NCI-H2081 treated with DMSO at 0.1 percent for 48 hours (cell line): ENCODE measurements at regions not wholly inside any gene's neighbourhood (a gene's known extent, or its start where the extent isn't known, plus 50 kb on each side); places are given as distances from the start of the nearest gene placed in this dataset.

Source experiments
- DNase-seq: peaks from one replicate; lab custom pipeline; 2025; lab: John Stamatoyannopoulos, UW

DNA sequence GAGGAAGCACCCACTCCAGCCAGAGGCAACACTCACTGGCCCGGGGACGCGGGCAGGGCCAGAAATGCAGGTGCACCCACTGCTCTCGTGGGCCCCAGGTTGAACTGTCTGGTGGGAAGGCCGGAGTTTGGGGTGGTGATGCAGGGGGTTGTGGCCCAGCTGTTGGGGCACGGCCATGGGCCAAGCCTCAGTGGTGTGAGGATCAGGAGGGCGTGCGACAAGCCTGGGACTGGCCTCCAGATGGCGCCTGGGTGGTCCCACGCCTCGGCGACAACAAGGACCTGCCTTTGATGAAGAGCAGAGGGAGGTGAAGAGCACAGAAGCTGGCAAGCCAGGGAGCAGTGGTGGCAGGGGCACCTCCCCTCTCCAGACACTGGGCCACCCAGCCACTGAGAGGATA lies 240.8 kb downstream of the BRD1 start:
- no peak for DNase-seq

DNA sequence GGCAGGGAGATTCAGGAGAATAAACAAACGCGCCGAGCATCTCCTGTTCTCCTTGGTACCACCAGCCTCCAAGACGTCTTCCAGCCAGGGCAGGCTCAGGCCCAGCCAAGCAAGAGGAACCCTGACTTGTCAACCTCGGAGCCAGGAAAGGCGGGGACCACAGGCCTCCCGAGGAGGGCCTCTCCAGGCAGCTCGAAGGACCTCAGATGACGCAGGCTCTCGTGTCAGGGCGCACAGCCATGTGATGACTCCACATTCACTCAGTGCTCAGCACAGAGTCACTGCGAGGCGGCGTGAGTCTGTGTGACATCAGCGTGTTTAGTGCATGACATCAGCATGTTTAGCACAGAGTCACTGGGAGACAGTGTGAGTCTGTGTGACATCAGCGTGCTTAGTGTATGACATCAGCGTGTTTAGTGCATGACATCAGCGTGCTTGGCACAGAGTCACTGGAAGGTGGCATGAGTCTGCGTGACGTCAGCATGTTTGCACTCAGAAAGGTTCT lies 241.4 kb downstream of the BRD1 start:
- DNase-seq, result no peak

DNA sequence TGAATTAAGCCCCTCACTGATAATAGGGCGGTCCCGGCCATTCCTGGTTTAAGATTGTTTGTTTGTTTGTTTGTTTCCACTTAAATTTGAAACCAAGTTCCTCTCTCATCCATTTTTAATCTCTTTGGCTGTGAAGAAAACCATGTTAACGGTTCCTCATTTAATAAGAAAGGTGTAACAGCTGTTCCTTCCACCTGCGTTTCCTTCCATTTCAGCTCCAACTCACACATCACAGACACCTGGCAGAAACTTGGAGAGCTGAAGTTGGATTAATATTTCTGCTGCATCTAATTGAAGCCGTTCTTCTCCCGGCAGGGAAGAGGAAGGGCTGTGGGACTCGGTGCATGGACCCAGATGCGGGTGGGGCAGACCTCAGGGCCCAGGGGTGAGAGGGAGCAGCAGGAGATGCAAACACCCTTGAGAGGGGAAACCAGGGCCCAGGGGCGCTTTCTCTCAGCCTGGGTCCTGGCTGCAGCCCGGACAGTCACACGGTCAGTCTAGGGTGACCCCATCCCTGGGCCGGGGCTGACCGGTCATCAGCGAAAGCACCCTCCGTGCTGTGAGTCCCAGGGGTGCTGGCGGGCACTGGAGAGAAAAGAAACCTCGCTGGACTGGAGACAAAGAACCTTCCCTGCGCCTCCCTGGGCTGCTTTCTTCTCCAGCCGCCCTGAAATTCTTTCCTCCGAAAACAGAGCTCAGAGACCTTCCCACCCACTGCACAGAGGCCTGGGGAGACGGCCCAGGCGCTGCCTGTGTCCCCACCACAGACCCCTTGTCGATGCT lies 242.0 kb downstream of the BRD1 start:
- no peak for DNase-seq

DNA sequence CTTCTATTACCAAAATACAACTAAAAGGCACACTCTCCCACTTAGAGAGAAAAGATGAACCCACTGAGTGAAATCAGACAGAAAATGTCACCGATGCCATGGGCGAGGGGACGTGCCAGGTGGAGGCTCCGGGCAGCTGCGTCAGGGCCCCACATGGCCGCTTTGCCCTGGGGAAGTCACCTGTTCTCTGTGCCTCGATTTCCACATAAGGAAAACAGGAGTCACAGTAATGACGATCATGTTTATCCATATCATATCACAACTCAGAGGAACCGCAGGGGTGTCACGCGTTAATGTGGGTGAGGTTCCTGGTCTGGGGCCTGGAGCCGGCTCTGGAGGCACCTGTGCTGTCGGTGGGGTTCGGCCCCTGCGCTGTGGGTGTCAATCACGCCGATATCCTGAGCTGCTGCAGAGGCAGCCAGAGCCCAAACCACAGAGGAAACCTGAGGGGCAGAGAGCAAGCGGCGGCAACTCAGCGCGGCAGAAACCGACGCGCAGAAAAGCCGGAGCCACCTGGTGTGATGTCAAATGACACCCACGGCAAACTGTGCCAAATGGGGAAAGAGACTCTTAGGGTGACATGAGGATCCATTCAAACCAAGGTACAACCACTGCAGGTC lies 243.7 kb downstream of the BRD1 start:
- no peak for DNase-seq

DNA sequence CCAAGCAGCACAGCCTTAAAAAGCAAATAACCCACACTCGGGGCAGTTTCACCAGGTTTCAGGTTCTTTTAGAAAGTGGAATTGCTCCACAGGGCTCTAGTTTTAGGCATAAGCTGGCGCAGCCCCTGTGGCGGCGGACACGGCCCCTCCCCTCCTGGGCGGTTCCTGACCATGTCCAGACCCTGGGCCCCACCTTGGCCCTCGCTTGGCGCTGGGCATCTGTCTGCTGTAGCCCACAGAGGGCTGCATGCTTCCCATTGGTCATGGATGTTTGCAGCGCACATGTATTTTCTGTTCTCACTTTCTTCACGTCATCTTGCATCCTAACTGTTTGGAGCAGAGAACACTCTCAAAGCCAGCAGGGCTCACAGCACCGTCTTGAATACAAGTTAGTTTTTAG lies 244.3 kb downstream of the BRD1 start:
- DNase-seq, result no peak

DNA sequence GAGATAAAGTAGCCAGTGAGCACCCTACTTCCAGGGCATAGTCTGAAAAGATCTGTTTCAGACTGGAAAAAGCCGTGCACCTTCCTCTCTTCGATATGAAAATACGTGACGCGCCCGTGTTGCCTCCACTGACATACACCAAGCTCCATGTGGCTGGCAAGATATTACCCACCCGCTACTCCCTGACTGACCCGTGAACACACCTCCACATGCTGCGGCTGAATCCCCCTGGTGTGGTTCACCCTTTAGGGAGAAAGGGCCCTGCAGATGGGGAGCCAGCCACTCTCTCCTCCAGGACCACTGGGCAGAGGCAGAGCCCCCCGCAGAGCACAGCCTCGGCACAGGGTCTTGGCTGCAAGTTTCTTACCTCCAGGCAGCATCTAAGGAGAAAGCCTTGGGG lies 245.0 kb downstream of the BRD1 start:
- DNase-seq, result no peak

DNA sequence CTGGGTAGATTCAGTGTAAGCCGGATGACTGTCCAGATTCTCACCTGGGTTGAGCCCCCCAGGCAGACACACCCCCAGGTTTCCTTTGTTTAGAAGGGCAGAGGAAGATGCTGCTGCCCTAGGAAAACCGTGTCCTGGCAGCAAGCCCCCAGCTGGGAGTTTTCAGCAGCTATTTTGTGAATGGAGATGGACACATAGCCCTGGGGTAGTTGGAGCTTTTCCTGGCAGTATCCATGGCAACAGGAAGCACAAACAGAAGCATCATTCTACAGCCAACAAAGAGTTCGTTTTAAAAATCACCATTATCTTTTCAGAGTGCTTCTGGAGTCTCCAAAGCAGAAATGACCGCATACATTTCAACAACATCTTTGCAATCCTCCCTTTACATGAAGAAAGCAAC lies 245.5 kb downstream of the BRD1 start:
- DNase-seq, result no peak

DNA sequence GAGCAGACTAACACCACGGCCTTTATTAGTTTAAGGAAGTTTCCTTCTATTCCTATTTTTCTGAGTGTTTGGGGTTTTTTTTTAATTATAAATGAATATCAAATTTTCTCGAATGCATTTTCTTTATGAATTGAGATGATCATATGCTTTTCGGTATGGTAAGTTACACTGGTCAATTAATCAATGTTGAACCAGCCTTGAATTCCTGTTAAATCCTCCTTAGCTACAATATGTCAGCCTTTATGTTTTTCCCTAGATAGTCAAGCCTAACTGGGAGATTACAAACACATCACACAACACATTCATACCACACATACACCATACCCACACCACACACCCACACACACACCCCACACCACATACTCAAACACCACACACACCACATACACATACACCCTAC lies 247.6 kb downstream of the BRD1 start:
- DNase-seq, result no peak

DNA sequence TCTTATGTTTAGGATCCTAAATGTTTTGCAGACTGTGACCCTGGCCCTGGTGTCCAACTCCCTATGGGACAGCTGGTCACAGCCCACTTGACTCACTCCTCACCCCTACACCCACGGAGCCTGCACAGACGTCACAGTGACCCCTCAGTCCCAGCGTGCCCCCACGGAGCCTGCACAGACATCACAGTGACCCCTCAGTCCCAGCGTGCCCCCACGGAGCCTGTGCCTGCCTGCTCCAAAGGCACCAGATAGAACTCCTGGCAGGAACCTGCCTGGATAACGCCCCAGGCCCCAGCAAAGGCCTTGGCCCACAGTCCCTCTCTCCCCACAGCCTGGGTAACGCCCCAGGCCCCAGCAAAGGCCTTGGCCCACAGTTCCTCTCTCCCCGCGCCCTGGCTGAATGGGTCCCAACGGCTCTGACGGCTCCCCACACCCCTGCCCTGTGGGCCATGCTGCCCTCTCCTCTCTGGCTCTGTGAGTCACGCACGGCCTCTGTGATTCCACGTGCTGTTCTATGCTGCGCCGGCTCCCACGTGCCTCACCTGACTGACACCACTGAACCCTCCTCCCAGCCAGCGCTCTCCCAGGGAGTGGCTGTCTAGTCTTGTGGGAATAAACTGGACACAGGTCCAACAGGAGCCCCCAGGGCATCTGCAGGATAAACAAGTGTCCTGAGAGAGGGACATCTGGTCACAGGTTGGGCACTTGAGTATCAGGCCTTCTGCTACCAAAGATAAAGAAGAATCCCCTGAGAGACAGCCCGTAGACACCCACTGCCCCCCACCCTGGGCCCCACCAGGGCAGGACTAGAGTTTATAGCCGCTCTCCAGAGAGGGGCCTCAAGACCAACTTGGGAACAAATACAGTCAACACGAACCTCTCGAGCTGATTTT lies 250.3 kb downstream of the BRD1 start:
- DNase-seq, result no peak

DNA sequence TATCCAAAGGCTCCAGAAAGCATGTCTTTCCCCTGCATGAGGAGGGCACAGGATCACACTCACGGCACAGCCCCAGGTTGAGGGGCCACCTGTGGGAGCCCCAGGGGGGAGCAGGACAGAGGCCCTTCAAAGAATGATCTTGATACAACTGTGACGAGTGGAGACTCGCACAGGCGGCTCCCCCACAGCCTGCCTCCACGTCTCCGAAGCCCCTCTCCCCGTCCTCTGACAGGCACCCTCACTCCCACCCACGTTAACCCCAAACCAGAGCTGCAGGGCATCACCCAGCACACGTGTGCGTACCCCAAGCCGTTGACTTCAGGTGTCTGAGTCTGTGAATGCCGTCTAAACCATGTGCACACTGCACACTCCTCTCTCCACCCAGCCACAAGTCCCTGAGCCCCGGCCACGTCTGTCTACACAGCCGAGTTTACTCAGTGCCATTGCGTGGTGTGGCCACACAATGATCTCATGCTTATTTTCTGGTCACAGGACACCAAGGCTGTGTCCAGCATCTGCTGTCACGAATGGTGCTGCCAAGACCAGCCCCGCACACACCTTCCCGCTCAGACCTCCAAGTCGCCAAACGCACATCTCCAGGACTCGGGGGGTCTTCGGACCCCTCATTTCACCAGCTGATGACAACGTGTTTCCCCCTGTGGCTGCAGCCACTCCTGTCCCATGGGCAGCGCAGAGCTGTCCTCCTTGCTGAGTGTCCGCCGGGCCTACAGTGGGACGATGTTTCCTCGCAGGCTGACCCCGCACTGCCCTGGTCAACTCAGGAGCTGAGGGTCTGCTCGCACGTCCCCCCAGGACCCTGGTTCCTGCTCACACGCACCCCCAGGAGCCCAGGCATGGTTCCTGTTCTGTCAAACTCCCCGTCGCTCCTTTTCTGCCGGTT lies 251.2 kb downstream of the BRD1 start:
- DNase-seq, result no peak

DNA sequence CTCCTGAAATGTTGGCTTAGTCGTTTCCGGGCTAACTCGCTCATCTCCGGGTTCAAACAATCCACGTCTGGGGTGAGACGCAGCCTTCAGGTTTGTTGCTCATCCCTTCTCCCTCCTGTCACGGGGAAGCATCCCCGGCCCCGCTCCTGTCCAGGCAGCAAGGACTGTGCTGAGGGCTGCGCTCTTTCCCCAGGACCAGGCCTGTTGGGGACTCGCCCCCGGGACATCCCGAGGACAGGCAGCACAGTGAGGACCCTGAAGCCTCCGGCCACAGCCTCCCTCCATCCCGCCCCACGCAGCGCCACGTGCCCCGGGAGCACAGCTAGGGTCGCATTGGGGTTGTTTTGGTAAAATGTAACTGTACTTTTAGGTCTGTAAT lies 252.0 kb downstream of the BRD1 start:
- no peak for DNase-seq

DNA sequence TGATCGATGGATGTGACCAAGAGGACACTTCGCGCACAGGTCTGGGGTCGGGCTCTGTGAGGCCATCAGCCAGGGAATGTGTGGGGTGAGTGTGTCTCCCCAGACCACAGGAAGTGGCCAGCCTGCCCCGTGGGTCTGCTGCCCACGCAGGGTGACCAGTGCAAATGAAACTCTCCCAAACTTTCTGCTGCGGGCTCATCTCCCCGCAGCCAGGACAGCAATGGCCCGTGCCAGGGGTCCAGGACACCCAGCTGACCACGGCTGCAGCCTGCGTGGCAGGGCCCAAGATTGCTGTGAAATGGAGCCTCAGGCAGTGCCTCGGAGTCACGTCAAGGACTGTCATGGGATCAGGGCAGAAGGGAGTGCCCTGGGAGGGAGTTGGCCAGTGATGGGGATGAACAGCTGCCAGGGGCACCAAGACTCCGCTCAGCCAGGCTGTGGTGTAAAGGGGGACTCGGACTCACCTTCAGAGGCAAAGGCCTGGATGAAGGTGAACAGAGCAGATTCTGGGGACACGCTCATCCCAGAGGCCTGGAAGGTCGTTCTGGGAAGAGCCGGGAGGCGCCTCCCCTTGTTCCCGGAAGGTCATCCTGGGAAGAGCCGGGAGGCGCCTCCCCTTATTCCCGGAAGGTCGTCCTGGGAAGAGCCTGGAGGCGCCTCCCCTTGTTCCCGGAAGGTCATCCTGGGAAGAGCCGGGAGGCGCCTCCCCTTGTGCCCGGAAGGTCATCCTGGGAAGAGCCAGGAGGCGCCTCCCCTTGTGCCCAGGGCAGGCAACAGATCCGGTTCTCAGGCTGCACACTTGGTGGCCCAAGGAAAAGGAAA lies 252.6 kb downstream of the BRD1 start:
- DNase-seq, result no peak

DNA sequence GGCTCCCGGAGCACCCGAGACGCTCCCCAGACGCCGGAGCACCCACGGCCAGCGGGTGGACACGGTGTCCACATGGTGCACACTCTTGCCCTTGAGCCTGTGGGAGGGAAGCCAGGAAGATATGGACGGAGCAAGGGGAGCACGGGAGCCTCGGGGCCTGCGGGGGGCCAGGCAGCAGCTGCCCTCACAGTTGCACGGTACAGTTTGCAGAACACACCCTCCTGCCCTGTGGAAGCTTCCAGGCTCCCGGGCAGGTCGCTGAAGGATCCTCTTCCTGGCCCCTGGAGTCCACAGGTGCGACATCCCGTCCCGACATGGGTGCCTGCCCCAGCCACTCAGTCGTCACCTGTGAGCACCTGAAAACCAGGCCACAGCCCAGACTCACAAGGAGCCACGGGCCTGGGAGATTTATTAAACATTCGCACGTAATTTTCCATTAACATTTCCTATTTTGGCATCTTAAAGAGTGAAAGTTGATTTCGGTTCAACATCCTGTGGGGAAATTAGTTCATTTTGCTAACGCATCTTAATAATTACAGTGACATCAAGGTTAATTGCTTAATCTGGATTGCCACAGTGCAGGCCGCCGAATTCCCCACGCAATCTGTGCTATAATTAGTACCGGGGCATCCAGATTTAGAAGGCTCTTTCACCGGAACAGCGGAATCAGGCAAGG lies 253.3 kb downstream of the BRD1 start:
- no peak for DNase-seq

DNA sequence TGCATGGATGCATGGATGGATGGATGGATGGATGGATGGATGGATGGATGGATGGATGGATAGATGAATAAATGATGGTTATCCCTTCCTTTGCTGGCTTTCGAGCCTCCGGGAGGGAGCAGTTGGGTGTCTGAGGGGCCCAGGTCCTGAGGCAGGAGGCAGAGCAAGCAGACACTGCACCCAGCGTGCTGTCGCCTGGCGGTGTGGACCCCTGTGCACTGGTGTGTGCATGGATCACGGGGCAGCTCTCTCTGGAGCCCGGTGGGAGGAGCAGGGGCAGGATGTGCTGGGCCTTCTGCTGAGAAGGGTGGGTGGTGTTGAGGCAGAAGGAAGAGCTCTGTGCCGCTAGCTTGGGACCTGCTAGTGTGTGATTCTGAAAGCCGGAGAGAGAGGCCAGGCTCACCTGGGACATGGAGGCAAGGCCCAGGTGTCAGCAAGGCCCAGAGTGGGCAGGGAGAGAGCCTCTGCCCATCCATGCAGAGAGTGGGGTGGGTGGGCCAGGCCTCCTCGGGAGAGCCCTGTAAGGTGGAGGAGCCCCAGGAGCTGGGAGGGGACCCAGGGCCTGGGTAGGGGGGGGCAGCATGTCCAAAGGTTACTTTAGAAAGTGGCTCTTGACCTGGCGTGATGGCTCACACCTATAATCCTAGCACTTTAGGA lies 254.4 kb downstream of the BRD1 start:
- no peak for DNase-seq

DNA sequence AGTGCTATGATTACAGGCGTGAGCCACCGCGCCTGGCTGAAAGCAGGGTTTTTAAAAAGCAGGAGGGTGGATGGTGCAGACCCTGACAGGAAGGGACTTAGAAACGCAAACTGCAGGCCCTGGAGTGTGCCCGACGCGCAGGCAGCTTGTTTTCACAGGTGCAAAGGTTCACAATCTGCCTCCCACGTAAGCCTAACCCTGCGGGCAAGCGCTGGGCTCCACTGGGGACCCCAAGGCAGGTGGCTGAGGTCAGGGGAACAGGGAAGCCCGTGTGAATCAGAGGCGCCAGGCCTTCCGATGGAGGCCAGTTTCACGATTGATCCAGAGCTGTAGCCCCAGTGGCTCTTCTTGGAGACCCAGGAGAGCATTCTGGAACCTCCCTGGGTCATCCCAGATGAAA lies 256.3 kb downstream of the BRD1 start:
- no peak for DNase-seq

DNA sequence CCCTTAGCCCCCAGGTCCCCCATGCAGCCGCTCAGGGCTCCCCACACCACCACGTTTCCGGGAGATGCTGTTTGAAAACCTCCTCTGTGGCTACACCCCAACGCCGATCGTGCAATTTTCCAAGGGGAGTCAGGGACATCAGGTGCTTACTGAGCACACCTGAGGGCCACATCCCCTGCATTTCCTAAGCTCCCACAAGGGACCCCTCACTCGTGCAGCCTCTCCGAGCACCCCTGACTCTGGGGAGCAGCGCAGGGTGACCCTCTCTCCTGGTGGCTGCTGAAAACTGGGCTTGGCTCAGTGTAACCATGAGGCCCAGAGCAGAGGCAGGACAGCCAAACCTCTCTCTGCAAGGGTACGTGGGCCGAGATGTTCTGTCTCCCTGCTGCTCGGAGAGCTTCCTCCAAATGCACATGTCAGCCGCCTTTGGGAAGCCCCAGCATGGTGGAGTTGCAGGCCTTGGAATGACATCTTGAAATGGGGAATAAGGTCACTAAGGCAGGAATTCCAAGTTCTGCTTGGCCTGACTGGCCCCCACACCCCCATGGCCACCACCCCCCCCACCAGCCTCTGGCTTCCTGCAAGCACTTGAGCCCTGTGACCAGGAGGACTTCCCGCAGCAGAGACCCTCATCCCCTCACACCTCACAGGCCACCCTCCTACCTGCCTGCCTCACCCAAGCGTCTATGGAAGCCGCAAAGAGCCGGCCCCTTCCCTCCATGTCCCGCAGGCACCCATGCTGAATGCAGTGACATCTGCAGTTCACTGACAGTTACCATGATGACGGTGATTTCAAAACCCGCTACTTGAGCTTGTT lies 257.4 kb downstream of the BRD1 start:
- DNase-seq, result no peak

DNA sequence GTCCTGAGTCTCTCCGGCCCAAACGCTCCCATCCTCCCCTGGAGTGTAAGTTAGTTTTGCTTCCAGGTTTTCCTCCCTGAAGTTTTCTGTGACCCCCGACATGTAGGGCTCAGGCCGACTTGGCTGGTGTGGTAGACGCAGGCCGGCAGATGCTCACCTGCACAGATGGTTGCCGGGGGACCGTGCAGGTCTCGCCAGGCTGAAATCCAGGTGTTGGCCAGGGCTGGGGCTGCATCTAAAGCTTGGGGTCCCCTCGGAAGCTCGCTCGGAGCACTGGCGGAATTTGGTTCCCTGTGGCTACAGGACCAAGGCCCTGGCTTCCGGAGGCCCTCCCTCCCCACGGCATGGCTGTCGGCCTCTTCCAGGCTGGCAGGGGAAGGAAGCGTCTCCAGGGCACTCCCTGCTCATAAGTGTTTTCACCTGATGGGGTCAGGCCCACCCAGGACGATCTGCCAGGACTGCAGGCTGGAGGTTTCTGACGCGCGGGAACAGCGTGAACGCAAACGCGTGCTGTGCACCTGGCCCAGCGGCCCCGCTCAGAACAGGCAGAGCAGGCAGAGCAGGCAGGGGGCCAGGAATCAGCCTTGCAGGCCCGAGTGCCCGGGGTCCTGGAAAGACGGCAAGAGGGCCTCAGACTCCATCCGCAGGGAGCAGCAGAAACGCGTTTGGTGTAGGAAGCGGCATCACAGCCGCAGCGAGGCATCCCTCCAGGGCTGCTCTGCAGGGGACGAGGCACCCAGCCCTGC lies 258.2 kb downstream of the BRD1 start:
- DNase-seq, result no peak

DNA sequence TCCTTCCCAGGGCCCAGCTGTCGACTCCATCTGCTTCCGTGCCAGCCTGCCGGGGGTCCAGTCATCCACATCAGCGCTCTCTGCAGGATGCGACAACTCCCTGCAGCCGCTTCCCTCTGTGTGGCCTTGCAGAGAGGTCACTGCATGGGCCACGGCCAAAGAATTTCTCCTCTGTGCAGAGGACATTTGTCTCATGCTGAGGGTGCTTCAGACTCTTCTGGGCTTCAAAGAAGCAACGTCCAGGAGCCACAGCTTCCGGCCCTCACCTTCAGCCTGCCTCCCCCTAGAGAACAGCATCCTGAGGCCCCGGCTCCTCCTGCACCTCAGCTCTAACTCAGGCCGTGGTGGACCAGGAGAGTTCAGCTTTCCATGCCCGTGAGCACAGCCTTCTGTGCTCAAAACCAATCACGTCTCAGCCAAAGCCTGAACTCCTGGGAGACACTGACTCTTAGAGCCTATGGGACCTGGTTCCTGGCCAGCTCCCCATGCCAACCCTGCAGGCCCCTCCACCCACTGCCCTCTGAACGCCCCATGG lies 258.9 kb downstream of the BRD1 start:
- DNase-seq, result no peak
